Chondrocyte (in vitro differentiated cells): ENCODE measurements at regions not wholly inside any gene's neighbourhood (a gene's known extent, or its start where the extent isn't known, plus 50 kb on each side); places are given as distances from the start of the nearest gene placed in this dataset.

Experiments
- DNase-seq: peaks from one replicate; pipeline ENCODE4 v3.0.0; 2021; ENCODE audit warnings: mixed read lengths, low spot score
- H3K27ac Mint-ChIP-seq: one replicate; pipeline ENCODE4 v1.8.0; 2021; ENCODE audit warnings: mild to moderate bottlenecking, moderate library complexity, mixed read lengths; ENCODE audit not compliant: unreplicated experiment
- H3K27me3 Mint-ChIP-seq: 2 replicates; pipeline ENCODE4 v1.8.0; 2021; ENCODE audit warnings: low read depth, mixed read lengths
- H3K36me3 Mint-ChIP-seq: 2 replicates; pipeline ENCODE4 v1.8.0; 2021; ENCODE audit warnings: low read depth, mixed read lengths
- H3K4me1 Mint-ChIP-seq: 2 replicates; pipeline ENCODE4 v1.8.0; 2021; ENCODE audit warnings: low read depth, mild to moderate bottlenecking, mixed read lengths
- H3K4me3 Mint-ChIP-seq: one replicate; pipeline ENCODE4 v1.8.0; 2021; ENCODE audit warnings: mild to moderate bottlenecking, moderate library complexity, mixed read lengths; ENCODE audit not compliant: unreplicated experiment
- H3K9me3 Mint-ChIP-seq: 2 replicates; pipeline ENCODE4 v1.8.0; 2021; ENCODE audit warnings: low read depth, mixed read lengths
- TF ChIP-seq, protein P1 (sequence below): fragments of 200-600 bp; sonication (generic); IDR thresholded peaks from 2 replicates; pipeline ENCODE4 v1.5.0; 2021; ENCODE audit warnings: antibody characterized with exemption, mild to moderate bottlenecking, moderate library complexity

DNA sequence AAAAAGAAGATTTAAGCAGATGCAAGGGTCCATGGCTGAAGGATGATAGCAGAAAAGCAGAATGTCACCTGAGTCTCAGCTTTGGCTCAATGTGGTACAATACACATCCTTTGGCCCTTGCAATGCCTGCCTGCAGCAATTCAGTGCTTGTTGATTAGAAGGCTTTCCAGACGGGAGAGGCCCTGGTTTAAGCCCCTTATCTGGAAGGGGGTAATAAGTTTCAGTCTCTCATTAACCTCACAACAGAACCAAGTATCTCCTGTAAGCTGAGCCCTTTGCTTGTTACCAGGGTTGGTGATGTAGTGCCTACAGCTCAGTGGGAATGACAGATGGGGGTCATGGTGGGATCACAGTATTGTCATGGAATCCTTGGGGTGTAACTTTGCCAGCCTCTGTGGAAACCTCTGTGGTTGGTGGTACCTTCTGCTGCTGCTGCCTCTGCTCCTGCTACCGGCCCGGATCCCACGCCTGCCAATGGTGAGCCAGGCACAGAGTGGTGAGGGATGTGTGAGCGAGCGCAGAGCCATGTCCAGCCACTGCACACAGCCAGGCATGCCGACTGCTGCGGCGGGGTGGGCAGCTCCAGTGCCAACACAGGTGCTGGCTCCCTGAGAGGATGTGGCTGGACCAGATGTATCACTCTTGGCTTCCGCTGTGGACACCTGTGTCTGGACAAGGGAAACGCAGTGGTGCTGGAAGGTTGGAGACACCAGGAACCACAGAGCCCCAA, 81.2 kb downstream of the ADRA2C start:
- TF ChIP-seq, protein P1, sequence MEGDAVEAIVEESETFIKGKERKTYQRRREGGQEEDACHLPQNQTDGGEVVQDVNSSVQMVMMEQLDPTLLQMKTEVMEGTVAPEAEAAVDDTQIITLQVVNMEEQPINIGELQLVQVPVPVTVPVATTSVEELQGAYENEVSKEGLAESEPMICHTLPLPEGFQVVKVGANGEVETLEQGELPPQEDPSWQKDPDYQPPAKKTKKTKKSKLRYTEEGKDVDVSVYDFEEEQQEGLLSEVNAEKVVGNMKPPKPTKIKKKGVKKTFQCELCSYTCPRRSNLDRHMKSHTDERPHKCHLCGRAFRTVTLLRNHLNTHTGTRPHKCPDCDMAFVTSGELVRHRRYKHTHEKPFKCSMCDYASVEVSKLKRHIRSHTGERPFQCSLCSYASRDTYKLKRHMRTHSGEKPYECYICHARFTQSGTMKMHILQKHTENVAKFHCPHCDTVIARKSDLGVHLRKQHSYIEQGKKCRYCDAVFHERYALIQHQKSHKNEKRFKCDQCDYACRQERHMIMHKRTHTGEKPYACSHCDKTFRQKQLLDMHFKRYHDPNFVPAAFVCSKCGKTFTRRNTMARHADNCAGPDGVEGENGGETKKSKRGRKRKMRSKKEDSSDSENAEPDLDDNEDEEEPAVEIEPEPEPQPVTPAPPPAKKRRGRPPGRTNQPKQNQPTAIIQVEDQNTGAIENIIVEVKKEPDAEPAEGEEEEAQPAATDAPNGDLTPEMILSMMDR = no peak
- DNase-seq = no peak
- Mint-ChIP-seq H3K27ac (no peak overlapping the region), H3K4me3 (no peak overlapping the region), H3K36me3 (peaks cover 4% of the 10 kb centered on the region), H3K9me3 (peaks cover 12% of the 10 kb centered on the region), H3K27me3 (peaks cover 48% of the 10 kb centered on the region), H3K4me1 (no peaks in the 10 kb centered on the region)

DNA sequence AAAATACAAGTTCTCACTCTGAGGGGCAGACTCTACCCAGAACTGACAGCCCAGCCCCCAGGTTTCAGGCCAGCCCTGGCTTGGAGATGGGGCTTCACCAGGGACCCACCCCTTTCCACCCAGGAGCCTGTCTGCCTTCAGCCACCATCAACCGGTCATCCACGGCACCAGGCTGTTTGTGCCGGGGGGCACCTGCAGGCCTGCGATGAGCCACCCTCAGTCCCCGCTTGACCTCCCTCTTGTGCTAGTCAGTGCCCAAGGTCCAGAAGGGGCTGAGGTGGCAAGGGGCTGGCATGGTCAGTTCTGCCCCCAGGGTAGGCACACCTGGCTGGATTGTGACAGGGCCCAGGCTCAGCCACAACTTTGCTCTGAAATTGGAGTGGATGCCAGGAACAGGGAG, 82.1 kb downstream of the ADRA2C start:
- H3K4me3 Mint-ChIP-seq = no peak overlapping the region
- H3K27me3 Mint-ChIP-seq = peaks cover 44% of the 10 kb centered on the region
- no peaks in the 10 kb centered on the region for H3K4me1 Mint-ChIP-seq
- no peak for DNase-seq
- TF ChIP-seq, protein P1 = no peak
- H3K27ac Mint-ChIP-seq = no peak overlapping the region
- peaks cover 4% of the 10 kb centered on the region for H3K36me3 Mint-ChIP-seq
- H3K9me3 Mint-ChIP-seq = peaks cover 12% of the 10 kb centered on the region

DNA sequence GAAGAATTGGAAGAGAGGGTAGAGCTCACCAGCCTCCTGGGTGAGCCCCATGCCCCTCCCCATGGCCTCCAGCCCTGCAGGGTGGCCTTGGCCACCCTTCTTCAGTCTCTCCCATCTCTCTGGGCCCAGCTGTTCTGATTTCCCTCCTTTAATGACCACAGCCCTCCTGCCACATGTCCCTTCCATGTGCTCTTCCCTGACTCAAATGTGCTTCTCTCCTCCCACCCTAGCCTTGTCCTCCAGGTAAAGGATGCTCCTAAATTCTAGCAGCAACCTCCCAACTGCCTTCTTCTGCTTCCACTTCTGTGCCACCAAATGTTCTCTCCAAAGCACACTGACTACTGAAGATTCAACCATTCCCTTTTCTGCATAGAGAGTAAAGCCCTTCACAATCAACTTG, 83.0 kb downstream of the ADRA2C start:
- TF ChIP-seq, protein P1 = no peak
- DNase-seq = no peak
- Mint-ChIP-seq H3K27ac (no peak overlapping the region), H3K27me3 (peaks cover 42% of the 10 kb centered on the region), H3K4me1 (no peaks in the 10 kb centered on the region), H3K4me3 (no peak overlapping the region), H3K9me3 (peaks cover 12% of the 10 kb centered on the region), H3K36me3 (peaks cover 4% of the 10 kb centered on the region)

DNA sequence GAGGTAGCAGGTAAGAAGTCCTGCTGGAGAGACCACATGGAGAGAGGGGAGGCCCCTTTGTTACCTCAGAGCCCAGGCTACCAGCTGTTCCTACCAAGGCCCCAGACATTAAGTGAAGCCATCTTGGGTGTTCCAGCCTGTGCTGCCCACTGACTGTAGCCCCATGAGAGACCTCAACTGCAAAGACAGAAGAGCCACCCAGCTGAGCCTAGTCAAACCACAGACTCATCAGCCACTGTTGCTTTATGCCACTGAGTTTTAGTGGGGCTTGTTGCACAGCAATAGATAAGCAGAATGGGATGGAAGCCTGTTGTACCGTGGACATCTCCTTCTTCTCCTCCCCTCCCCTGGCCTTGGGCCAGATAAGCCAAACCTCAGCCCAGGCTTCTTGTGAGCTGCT, 83.9 kb downstream of the ADRA2C start:
- no peak overlapping the region for H3K4me3 Mint-ChIP-seq
- no peaks in the 10 kb centered on the region for H3K4me1 Mint-ChIP-seq
- no peak overlapping the region for H3K27ac Mint-ChIP-seq
- TF ChIP-seq, protein P1 = no peak
- peaks cover 4% of the 10 kb centered on the region for H3K36me3 Mint-ChIP-seq
- peaks cover 12% of the 10 kb centered on the region for H3K9me3 Mint-ChIP-seq
- no peak for DNase-seq
- H3K27me3 Mint-ChIP-seq = peaks cover 42% of the 10 kb centered on the region

DNA sequence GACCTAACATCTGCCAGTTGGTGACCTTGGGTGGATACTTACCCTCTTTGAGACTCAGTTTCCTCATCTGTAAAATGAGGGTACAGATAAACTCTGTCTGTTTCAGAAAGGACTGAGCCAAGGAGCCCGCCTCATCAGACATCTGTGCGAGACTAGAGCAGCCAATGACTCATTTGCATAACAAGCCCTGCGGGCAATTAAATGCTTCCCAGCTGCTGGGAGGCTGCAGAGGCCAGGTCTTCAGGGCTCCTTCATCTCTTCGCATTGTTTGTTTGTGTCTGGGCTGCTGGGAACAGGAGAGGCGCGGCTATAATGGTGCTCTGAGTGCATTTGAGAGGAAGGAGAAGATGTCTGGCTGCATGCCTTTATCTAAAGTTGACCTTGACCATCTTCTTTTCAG, 85.0 kb downstream of the ADRA2C start:
- DNase-seq = no peak
- Mint-ChIP-seq H3K4me3 (no peak overlapping the region), H3K27me3 (peaks cover 48% of the 10 kb centered on the region), H3K36me3 (peaks cover 4% of the 10 kb centered on the region), H3K4me1 (no peaks in the 10 kb centered on the region), H3K9me3 (peaks cover 12% of the 10 kb centered on the region), H3K27ac (no peak overlapping the region)
- TF ChIP-seq, protein P1 = no peak
